HPDE6-E6E7 (cell line): ENCODE measurements at regions not wholly inside any gene's neighbourhood (a gene's known extent, or its start where the extent isn't known, plus 50 kb on each side); places are given as distances from the start of the nearest gene placed in this dataset.
"Not testable (repeated sequence)": the region's sequence is repeated elsewhere in the genome, so short reads cannot be mapped to it uniquely, and the experiment has no call there.

Experiments used
- DNase-seq: peaks from one replicate; pipeline ENCODE4 v3.0.0; 2011; ENCODE audit warnings: missing footprints; ENCODE audit errors: extremely low spot score

GRCh38 chr5:116964438-116964837 lies 389.8 kb upstream of the SEMA6A start:
- no peak for DNase-seq

- DNase-seq = no peak
These were observed 386.4 kb upstream of the SEMA6A start for GRCh38 chr5:116961021-116961420.

- DNase-seq = no peak
These were observed 385.2 kb upstream of the SEMA6A start for GRCh38 chr5:116959843-116960242.

GRCh38 chr5:116953251-116953930 lies 378.8 kb upstream of the SEMA6A start:
- no peak for DNase-seq

GRCh38 chr5:116951219-116951618 lies 376.6 kb upstream of the SEMA6A start:
- no peak for DNase-seq

GRCh38 chr5:116947691-116948528 lies 373.3 kb upstream of the SEMA6A start:
- peak; percentile 39 for DNase-seq

GRCh38 chr5:116945613-116946382 lies 371.2 kb upstream of the SEMA6A start:
- not testable (repeated sequence) for DNase-seq

GRCh38 chr5:116944183-116944582 lies 369.6 kb upstream of the SEMA6A start:
- no peak for DNase-seq

- no peak for DNase-seq
These were observed 368.0 kb upstream of the SEMA6A start for GRCh38 chr5:116942622-116943021.

- no peak for DNase-seq
These were observed 365.0 kb upstream of the SEMA6A start for GRCh38 chr5:116939641-116940040.

GRCh38 chr5:116938488-116938887 lies 363.9 kb upstream of the SEMA6A start:
- no peak for DNase-seq

- DNase-seq = no peak
These were observed 361.0 kb upstream of the SEMA6A start for GRCh38 chr5:116935561-116936162.

GRCh38 chr5:116930616-116931015 lies 356.0 kb upstream of the SEMA6A start:
- DNase-seq = no peak

- no peak for DNase-seq
These were observed 348.7 kb upstream of the SEMA6A start for GRCh38 chr5:116923344-116923743.

GRCh38 chr5:116922532-116922931 lies 347.9 kb upstream of the SEMA6A start:
- no peak for DNase-seq

- no peak for DNase-seq
These were observed 340.4 kb upstream of the SEMA6A start for GRCh38 chr5:116914869-116915504.

- DNase-seq = no peak
These were observed 337.6 kb upstream of the SEMA6A start for GRCh38 chr5:116912221-116912620.

GRCh38 chr5:116911074-116911473 lies 336.5 kb upstream of the SEMA6A start:
- no peak for DNase-seq

- DNase-seq = no peak
These were observed 333.9 kb upstream of the SEMA6A start for GRCh38 chr5:116908537-116908936.

GRCh38 chr5:116905885-116906284 lies 331.3 kb upstream of the SEMA6A start:
- DNase-seq = no peak

- DNase-seq = no peak
These were observed 326.2 kb upstream of the SEMA6A start for GRCh38 chr5:116900793-116901192.

- DNase-seq = no peak
These were observed 324.3 kb upstream of the SEMA6A start for GRCh38 chr5:116898917-116899316.
